ENCODE measurements at regions not wholly inside any gene's neighbourhood (a gene's known extent, or its start where the extent isn't known, plus 50 kb on each side); places are given as distances from the start of the nearest gene placed in this dataset.

- no peak for TF ChIP-seq CTCF (conservative IDR thresholded peaks at IDR 0.05; ENCODE audit: low read depth, low read length)
- no peak for TF ChIP-seq EZH2 (IDR thresholded peaks at IDR 0.05; ENCODE audit: borderline replicate concordance, low read depth, low read length, poor library complexity, severe bottlenecking)
Measured at GRCh38 chr3:95609411-95609810, 1205.0 kb upstream of the EPHA6 start.

Data from A673 (cell line).